GM23248 (cell line): ENCODE measurements at regions not wholly inside any gene's neighbourhood (a gene's known extent, or its start where the extent isn't known, plus 50 kb on each side); places are given as distances from the start of the nearest gene placed in this dataset.

Experiments used
- EZH2 ChIP-seq: fragments of 200-600 bp; sonication (generic); IDR thresholded peaks from 2 replicates; pipeline ENCODE4 v1.6.1; 2018; ENCODE audit warnings: antibody characterized with exemption, mild to moderate bottlenecking; ENCODE audit not compliant: insufficient read depth, poor library complexity, severe bottlenecking
- EZH2phosphoT487 ChIP-seq: fragments of 200-600 bp; sonication (generic); IDR thresholded peaks from 2 replicates; pipeline ENCODE4 v1.6.1; 2018; ENCODE audit warnings: antibody characterized with exemption, moderate library complexity, mild to moderate bottlenecking, low read depth; ENCODE audit not compliant: insufficient read depth

DNA sequence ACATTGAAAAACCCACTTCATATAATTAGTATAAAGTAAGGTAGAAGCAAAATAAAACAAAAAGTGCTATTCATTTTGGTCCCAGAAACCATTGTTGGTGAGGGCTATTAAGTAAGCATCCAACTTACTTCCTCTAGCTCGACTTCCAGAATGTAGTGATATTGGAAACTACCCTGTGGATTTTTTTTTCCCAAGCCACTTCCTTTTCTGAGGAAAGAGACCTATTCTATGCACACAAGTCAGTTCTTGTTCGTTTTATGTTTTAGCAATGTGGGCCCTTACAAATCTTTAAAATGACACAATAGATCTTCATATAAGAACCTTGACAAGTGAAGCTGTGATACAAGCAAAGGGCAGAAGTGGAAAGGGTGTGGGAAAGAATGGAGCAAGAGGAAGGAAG lies 402.0 kb upstream of the TBL1XR1 start:
- TF ChIP-seq EZH2phosphoT487 (no peak), EZH2 (no peak)
